NCI-H2171 (cell line): ENCODE measurements at regions not wholly inside any gene's neighbourhood (a gene's known extent, or its start where the extent isn't known, plus 50 kb on each side); places are given as distances from the start of the nearest gene placed in this dataset.
"Not testable (repeated sequence)": the region's sequence is repeated elsewhere in the genome, so short reads cannot be mapped to it uniquely, and the experiment has no call there.

Experiments
- DNase-seq: peaks from one replicate; lab custom pipeline; 2025; lab: John Stamatoyannopoulos, UW

- DNase-seq, result no peak
Observed at GRCh38 chr7:79552463-79552862, 99.0 kb upstream of the MAGI2 start.

DNA sequence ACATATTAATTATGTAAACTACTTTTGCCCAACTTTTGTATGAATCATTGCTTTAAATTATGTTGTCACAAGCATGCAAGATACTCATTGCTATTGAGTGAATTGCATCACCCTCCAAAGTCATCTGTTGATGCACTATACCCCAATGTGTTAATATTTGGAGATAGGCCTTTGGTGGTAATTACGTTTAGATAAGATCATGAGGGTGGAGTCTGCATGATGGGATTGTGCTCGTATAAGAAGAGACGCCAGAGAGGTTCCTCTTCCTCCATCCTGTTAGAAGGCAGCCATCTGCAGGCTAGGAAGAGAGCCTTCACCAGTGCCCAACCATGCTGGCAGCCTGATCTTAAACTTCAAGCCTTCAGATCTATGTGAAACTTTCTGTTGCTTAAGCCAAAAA lies 95.3 kb upstream of the MAGI2 start:
- no peak for DNase-seq

- DNase-seq, result no peak
Observed at GRCh38 chr7:79547132-79547531, 93.7 kb upstream of the MAGI2 start.

- no peak for DNase-seq
Observed at GRCh38 chr7:79540592-79540991, 87.1 kb upstream of the MAGI2 start.

DNA sequence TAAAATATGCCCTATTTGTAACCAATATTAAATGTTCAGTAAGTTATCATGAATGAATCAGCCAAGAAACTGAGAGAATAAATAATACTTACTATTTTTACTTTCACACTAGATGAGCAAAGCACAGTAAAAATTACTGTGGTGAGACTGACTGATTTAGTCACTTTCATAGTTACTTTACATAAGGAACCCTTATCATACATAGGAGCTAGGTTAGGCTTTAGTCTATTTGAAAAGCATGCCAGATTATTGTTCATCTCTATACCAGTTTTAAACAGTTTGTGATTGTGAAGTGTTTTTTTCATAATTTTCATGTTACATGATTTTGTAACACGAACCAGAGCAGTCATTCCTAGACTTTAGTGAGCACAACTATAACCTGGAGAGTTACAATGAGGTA lies 80.7 kb upstream of the MAGI2 start:
- no peak for DNase-seq

- DNase-seq, result no peak
Observed at GRCh38 chr7:79531905-79532664, 78.6 kb upstream of the MAGI2 start.

GRCh38 chr7:79531116-79531515 lies 77.6 kb upstream of the MAGI2 start:
- no peak for DNase-seq

GRCh38 chr7:79529881-79530235 lies 76.4 kb upstream of the MAGI2 start:
- DNase-seq, result no peak

DNA sequence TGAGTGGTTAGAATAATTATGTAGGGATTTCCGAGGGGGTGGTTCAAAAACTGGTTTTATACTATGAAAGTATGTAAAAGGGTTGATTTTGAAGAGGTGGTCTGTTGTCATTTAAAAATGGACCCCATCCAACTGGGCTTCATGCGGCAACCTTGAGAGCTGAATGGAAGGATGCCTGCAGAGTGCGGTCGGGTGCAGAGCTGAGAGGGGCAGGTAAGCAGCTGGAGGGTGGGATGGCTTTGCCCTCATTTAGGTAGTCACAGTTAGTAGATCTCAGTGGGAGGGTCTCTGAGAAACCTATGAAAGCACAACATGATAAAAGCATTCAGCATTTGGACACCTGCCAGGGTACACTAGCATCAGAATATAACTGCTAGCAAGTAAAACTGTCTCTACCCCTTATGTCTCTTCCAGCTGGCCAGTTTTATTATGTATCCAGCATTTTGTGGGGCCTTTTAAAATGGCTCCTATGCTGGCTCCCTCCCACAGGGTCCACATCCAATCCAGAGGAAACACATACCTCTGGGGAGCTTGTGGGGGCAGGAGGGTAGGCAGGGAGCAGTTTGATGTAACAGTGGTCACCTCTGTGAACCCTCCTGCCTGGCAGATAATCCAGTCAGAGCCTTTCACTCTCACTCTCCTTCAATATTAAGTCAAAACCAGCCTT lies 75.9 kb upstream of the MAGI2 start:
- peak; percentile 54 for DNase-seq

- DNase-seq, result no peak
Observed at GRCh38 chr7:79528421-79528820, 75.0 kb upstream of the MAGI2 start.

GRCh38 chr7:79524048-79524447 lies 70.6 kb upstream of the MAGI2 start:
- DNase-seq, result no peak

GRCh38 chr7:79523436-79523835 lies 70.0 kb upstream of the MAGI2 start:
- DNase-seq, result no peak

GRCh38 chr7:79520543-79520942 lies 67.1 kb upstream of the MAGI2 start:
- DNase-seq, result no peak

DNA sequence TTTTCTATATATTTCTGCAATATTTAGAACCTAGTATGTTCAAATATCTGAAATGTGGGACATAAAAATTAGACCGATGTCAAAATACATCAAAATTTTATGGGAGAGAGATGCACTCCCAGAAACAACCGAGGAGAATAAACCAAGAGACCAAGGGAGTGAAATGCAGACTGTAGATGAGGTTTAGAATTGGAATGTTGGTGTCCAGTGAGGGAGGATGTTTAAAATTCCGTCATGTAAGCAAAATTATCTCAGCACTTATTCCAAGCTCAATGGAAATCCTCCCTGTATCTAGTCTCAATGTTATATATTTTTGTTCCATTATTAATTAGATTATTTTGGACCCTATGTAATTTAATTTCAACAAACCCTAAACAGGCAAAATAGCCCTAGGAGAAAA lies 61.9 kb upstream of the MAGI2 start:
- no peak for DNase-seq

DNA sequence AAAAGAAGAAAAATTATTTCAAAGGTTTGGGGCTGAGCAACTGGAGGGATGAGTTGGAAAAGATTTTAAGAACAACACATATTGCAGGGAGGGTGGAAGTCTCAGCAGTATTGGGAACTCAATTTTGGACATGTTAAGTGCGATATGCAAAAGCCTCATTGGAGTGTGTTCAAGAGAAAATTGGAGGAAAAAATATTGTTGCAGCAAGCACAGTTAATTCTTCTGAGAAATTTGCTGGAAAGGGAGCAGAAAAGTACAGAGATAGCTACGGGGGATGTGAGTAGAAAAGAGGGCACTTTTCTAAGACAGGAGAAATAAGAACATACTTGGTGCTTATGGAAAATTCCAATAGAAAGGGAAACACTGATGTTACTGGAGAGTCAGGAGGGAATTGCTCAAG lies 59.8 kb upstream of the MAGI2 start:
- DNase-seq, result no peak

DNA sequence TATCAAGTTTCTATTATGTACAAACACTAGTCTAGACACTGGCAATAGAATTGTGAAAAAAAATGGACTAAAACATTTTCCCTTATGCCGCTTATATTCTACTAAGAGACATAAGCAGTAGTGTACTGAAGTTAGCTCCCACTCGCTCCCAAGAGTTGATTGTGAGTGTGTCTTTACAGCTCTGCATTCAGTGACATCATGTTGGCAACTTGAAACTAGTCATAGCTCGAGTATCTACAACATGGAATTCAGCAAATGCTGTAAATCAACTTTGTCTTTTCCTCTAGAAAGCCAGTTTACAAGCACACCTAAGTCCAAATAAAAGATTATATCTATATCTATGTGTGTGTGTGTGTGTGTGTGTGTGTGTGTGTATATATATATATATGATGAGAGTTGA lies 58.8 kb upstream of the MAGI2 start:
- no peak for DNase-seq

- not testable (repeated sequence) for DNase-seq
Observed at GRCh38 chr7:79511056-79511455, 57.6 kb upstream of the MAGI2 start.

- no peak for DNase-seq
Observed at GRCh38 chr7:79507131-79507530, 53.7 kb upstream of the MAGI2 start.

DNA sequence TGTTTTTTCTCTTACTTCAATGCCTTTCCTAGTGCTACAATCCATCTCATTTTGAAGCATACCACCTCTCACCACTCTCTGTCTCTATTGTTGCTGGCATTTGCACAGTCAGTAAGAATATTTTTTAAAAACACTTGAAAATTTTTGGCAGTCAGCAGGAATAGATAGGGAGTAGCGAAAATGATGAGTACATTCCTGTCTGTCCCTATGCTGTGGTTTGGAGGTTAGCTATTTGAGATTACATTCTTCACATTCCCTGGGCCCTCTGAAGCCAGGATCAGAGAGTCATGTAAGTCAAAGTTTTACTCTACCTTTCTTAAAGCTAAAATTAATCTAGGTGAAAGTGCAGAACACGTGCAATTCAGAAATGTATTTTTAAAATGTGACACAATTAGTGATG lies 53.0 kb upstream of the MAGI2 start:
- DNase-seq, result no peak

DNA sequence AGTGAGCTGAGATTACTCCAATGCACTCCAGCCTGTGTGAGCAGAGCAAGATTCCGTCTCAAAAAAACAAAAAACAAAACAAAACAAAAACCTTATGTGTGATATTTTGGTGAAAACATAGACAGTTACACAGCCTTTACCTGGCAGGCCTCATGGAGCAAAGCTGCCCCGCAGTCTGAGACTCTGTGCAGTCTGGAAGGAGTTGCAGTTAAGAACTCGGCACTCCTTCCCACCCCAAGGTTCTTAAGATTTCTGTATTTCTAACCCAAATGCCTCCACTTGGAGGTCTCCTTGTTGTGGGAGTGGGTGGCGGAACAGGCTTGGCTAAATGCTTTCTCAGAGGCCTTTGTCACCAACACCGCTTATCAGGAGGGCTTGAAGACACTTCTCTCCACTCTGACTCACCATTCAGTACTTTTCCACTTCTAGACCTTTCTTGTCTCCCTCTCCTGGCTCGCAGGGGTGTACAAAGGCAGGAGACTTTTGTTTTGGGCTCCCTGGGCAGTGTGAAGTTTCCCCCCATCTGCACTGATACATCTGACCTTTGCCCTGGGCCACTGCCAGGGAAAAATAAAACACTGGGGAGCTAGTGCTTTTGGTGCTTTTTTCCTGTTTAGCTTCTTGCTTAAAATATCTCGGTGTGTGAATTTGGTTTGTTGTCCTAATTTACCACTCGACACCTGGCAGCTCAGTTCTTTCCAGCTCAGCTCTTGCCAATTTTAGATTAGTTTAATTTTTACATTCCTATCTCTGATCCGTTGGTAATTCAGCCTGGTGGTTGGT lies 51.3 kb upstream of the MAGI2 start:
- DNase-seq, result no peak
